ENCODE measurements at regions not wholly inside any gene's neighbourhood (a gene's known extent, or its start where the extent isn't known, plus 50 kb on each side); places are given as distances from the start of the nearest gene placed in this dataset.
"Not testable (repeated sequence)": the region's sequence is repeated elsewhere in the genome, so short reads cannot be mapped to it uniquely, and the experiment has no call there.

GRCh38 chr2:59833941-59834340 is 719.5 kb downstream of the BCL11A start:
- Mint-ChIP-seq H3K4me3 (ENCODE audit: low read depth) (no peak overlapping the region), H3K36me3 (ENCODE audit: low read depth) (no peaks in the 10 kb centered on the region), H3K27me3 (ENCODE audit: low read depth) (no peaks in the 10 kb centered on the region), H3K27ac (no peak overlapping the region), H3K4me1 (ENCODE audit: low read depth) (no peaks in the 10 kb centered on the region), H3K9me3 (no peaks in the 10 kb centered on the region)
- no peak for DNase-seq (ENCODE audit: low spot score)
- intact Hi-C loops (cut with micrococcal nuclease) = no loop called here

- H3K36me3 Mint-ChIP-seq (ENCODE audit: low read depth) = no peaks in the 10 kb centered on the region
- H3K4me3 Mint-ChIP-seq (ENCODE audit: low read depth) = no peak overlapping the region
- no peak overlapping the region for H3K27ac Mint-ChIP-seq
- H3K4me1 Mint-ChIP-seq (ENCODE audit: low read depth) = no peaks in the 10 kb centered on the region
- H3K27me3 Mint-ChIP-seq (ENCODE audit: low read depth) = no peaks in the 10 kb centered on the region
- intact Hi-C loops (cut with micrococcal nuclease) = no loop called here
- no peak for DNase-seq (ENCODE audit: low spot score)
- H3K9me3 Mint-ChIP-seq = no peaks in the 10 kb centered on the region
Measured at GRCh38 chr2:59830601-59831000, 722.9 kb downstream of the BCL11A start.

- H3K4me3 Mint-ChIP-seq (ENCODE audit: low read depth) = no peak overlapping the region
- H3K27ac Mint-ChIP-seq = no peak overlapping the region
- H3K36me3 Mint-ChIP-seq (ENCODE audit: low read depth) = no peaks in the 10 kb centered on the region
- no peaks in the 10 kb centered on the region for H3K27me3 Mint-ChIP-seq (ENCODE audit: low read depth)
- no peak for DNase-seq (ENCODE audit: low spot score)
- H3K9me3 Mint-ChIP-seq = no peaks in the 10 kb centered on the region
- H3K4me1 Mint-ChIP-seq (ENCODE audit: low read depth) = no peaks in the 10 kb centered on the region
- intact Hi-C loops (cut with micrococcal nuclease) = no loop called here
Measured at GRCh38 chr2:59827677-59828076, 725.8 kb downstream of the BCL11A start.

- H3K9me3 Mint-ChIP-seq = no peaks in the 10 kb centered on the region
- no peaks in the 10 kb centered on the region for H3K4me1 Mint-ChIP-seq (ENCODE audit: low read depth)
- no peaks in the 10 kb centered on the region for H3K36me3 Mint-ChIP-seq (ENCODE audit: low read depth)
- intact Hi-C loops (cut with micrococcal nuclease) = no loop called here
- no peak overlapping the region for H3K27ac Mint-ChIP-seq
- DNase-seq (ENCODE audit: low spot score) = no peak
- no peak overlapping the region for H3K4me3 Mint-ChIP-seq (ENCODE audit: low read depth)
- H3K27me3 Mint-ChIP-seq (ENCODE audit: low read depth) = no peaks in the 10 kb centered on the region
Measured at GRCh38 chr2:59826177-59826576, 727.3 kb downstream of the BCL11A start.

- Mint-ChIP-seq H3K36me3 (ENCODE audit: low read depth) (no peaks in the 10 kb centered on the region), H3K27me3 (ENCODE audit: low read depth) (no peaks in the 10 kb centered on the region), H3K9me3 (no peaks in the 10 kb centered on the region), H3K4me3 (ENCODE audit: low read depth) (no peak overlapping the region), H3K4me1 (ENCODE audit: low read depth) (no peaks in the 10 kb centered on the region), H3K27ac (no peak overlapping the region)
- DNase-seq (ENCODE audit: low spot score) = no peak
- intact Hi-C loops (cut with micrococcal nuclease) = no loop called here
Measured at GRCh38 chr2:59824314-59824713, 729.1 kb downstream of the BCL11A start.

GRCh38 chr2:59816075-59816474 is 737.4 kb downstream of the BCL11A start:
- no peaks in the 10 kb centered on the region for H3K4me1 Mint-ChIP-seq (ENCODE audit: low read depth)
- H3K27me3 Mint-ChIP-seq (ENCODE audit: low read depth) = no peaks in the 10 kb centered on the region
- H3K4me3 Mint-ChIP-seq (ENCODE audit: low read depth) = no peak overlapping the region
- no peaks in the 10 kb centered on the region for H3K36me3 Mint-ChIP-seq (ENCODE audit: low read depth)
- no peak for DNase-seq (ENCODE audit: low spot score)
- intact Hi-C loops (cut with micrococcal nuclease) = no loop called here
- H3K27ac Mint-ChIP-seq = no peak overlapping the region
- no peaks in the 10 kb centered on the region for H3K9me3 Mint-ChIP-seq

GRCh38 chr2:59810283-59810682 is 743.2 kb downstream of the BCL11A start:
- H3K4me1 Mint-ChIP-seq (ENCODE audit: low read depth); intact Hi-C loops (cut with micrococcal nuclease); H3K9me3 Mint-ChIP-seq; H3K36me3 Mint-ChIP-seq (ENCODE audit: low read depth); H3K27me3 Mint-ChIP-seq (ENCODE audit: low read depth); DNase-seq (ENCODE audit: low spot score); H3K4me3 Mint-ChIP-seq (ENCODE audit: low read depth); H3K27ac Mint-ChIP-seq: not testable (repeated sequence)

GRCh38 chr2:59806486-59806885 is 747.0 kb downstream of the BCL11A start:
- no peaks in the 10 kb centered on the region for H3K9me3 Mint-ChIP-seq
- no peaks in the 10 kb centered on the region for H3K4me1 Mint-ChIP-seq (ENCODE audit: low read depth)
- no peak overlapping the region for H3K4me3 Mint-ChIP-seq (ENCODE audit: low read depth)
- intact Hi-C loops (cut with micrococcal nuclease) = no loop called here
- no peaks in the 10 kb centered on the region for H3K27me3 Mint-ChIP-seq (ENCODE audit: low read depth)
- no peaks in the 10 kb centered on the region for H3K36me3 Mint-ChIP-seq (ENCODE audit: low read depth)
- H3K27ac Mint-ChIP-seq = no peak overlapping the region
- DNase-seq (ENCODE audit: low spot score) = no peak

- H3K4me3 Mint-ChIP-seq (ENCODE audit: low read depth) = no peak overlapping the region
- H3K9me3 Mint-ChIP-seq = no peaks in the 10 kb centered on the region
- H3K27ac Mint-ChIP-seq = no peak overlapping the region
- H3K27me3 Mint-ChIP-seq (ENCODE audit: low read depth) = no peaks in the 10 kb centered on the region
- no peaks in the 10 kb centered on the region for H3K4me1 Mint-ChIP-seq (ENCODE audit: low read depth)
- H3K36me3 Mint-ChIP-seq (ENCODE audit: low read depth) = no peaks in the 10 kb centered on the region
- DNase-seq (ENCODE audit: low spot score) = no peak
- intact Hi-C loops (cut with micrococcal nuclease) = no loop called here
Measured at GRCh38 chr2:59804732-59805131, 748.7 kb downstream of the BCL11A start.

GRCh38 chr2:59803586-59803985 is 749.9 kb downstream of the BCL11A start:
- Mint-ChIP-seq H3K27me3 (ENCODE audit: low read depth) (no peaks in the 10 kb centered on the region), H3K27ac (no peak overlapping the region), H3K4me3 (ENCODE audit: low read depth) (no peak overlapping the region), H3K9me3 (no peaks in the 10 kb centered on the region), H3K36me3 (ENCODE audit: low read depth) (no peaks in the 10 kb centered on the region), H3K4me1 (ENCODE audit: low read depth) (no peaks in the 10 kb centered on the region)
- no peak for DNase-seq (ENCODE audit: low spot score)
- intact Hi-C loops (cut with micrococcal nuclease) = no loop called here

GRCh38 chr2:59798687-59799232 is 754.7 kb downstream of the BCL11A start:
- H3K9me3 Mint-ChIP-seq = no peaks in the 10 kb centered on the region

GRCh38 chr2:59791004-59791618 is 762.3 kb downstream of the BCL11A start:
- no peak for DNase-seq (ENCODE audit: low spot score)
- Mint-ChIP-seq H3K9me3 (no peaks in the 10 kb centered on the region), H3K27me3 (ENCODE audit: low read depth) (no peaks in the 10 kb centered on the region), H3K4me1 (ENCODE audit: low read depth) (no peaks in the 10 kb centered on the region), H3K36me3 (ENCODE audit: low read depth) (no peaks in the 10 kb centered on the region), H3K4me3 (ENCODE audit: low read depth) (no peak overlapping the region), H3K27ac (no peak overlapping the region)
- intact Hi-C loops (cut with micrococcal nuclease) = no loop called here

More at GRCh38 chr2:59798687-59799232, 754.7 kb downstream of the BCL11A start:
- Mint-ChIP-seq H3K27ac (no peak overlapping the region), H3K4me3 (ENCODE audit: low read depth) (no peak overlapping the region), H3K36me3 (ENCODE audit: low read depth) (no peaks in the 10 kb centered on the region), H3K27me3 (ENCODE audit: low read depth) (no peaks in the 10 kb centered on the region), H3K4me1 (ENCODE audit: low read depth) (no peaks in the 10 kb centered on the region)
- intact Hi-C loops (cut with micrococcal nuclease) = no loop called here
- DNase-seq (ENCODE audit: low spot score) = no peak

- Mint-ChIP-seq H3K27ac (no peak overlapping the region), H3K4me3 (ENCODE audit: low read depth) (no peak overlapping the region), H3K4me1 (ENCODE audit: low read depth) (no peaks in the 10 kb centered on the region), H3K27me3 (ENCODE audit: low read depth) (no peaks in the 10 kb centered on the region), H3K36me3 (ENCODE audit: low read depth) (no peaks in the 10 kb centered on the region), H3K9me3 (no peaks in the 10 kb centered on the region)
- intact Hi-C loops (cut with micrococcal nuclease) = no loop called here
- no peak for DNase-seq (ENCODE audit: low spot score)
Measured at GRCh38 chr2:59790186-59791003, 763.1 kb downstream of the BCL11A start.
